H1 (cell line): ENCODE measurements at regions not wholly inside any gene's neighbourhood (a gene's known extent, or its start where the extent isn't known, plus 50 kb on each side); places are given as distances from the start of the nearest gene placed in this dataset.
A peak's percentile ranks its signal among the peaks of the same experiment; 100 is the strongest.

ENCODE experiments used
- CTCF ChIA-PET: fragments of 300-600 bp; sonication (Branson Sonifier 250); formaldehyde crosslinking; loops from one replicate; lab custom pipeline; 2021; ENCODE audit not compliant: partially characterized antibody; lab: Charles Lee
- POLR2A ChIA-PET: fragments of 300-600 bp; sonication (Branson Sonifier 250); formaldehyde crosslinking; loops from one replicate; lab custom pipeline; 2021; ENCODE audit warnings: inconsistent platforms; ENCODE audit not compliant: partially characterized antibody; lab: Charles Lee
- DNase-seq, 2 experiments: peaks; one replicate each; pipeline versions ENCODE4 v3.0.0 to v3.0.0-alpha.2; 2010 to 2022; ENCODE audit warnings: low spot score in 2 of 2, low read depth in 1 of 2, mixed read lengths in 1 of 2
- FAIRE-seq: peaks from 2 replicates; lab custom pipeline; 2011; peaks lifted over from hg19 to GRCh38; lab: Jason Lieb, UNC
- H2AFZ ChIP-seq: 2 replicates; pipeline ENCODE4 v1.8.1; 2012; ENCODE audit warnings: low read length, inconsistent platforms
- H2AK5ac ChIP-seq: 2 replicates; pipeline ENCODE4 v1.6.1; 2013; ENCODE audit warnings: low read depth, low read length
- H2BK120ac ChIP-seq: replicated peaks from 2 replicates; pipeline ENCODE3; 2013; ENCODE audit warnings: low read depth, low read length, inconsistent platforms
- H2BK12ac ChIP-seq: 2 replicates; pipeline ENCODE4 v1.6.1; 2013; ENCODE audit warnings: low read depth, low read length
- H2BK15ac ChIP-seq: 2 replicates; pipeline ENCODE4 v1.6.1; 2013; ENCODE audit warnings: low read length
- H2BK20ac ChIP-seq: 2 replicates; pipeline ENCODE4 v1.6.1; 2013; ENCODE audit warnings: low read length
- H2BK5ac ChIP-seq: 2 replicates; pipeline ENCODE4 v1.6.1; 2013; ENCODE audit warnings: low read depth, low read length
- H3K14ac ChIP-seq: 2 replicates; pipeline ENCODE4 v1.6.1; 2013; ENCODE audit warnings: inconsistent platforms; ENCODE audit not compliant: insufficient read length
- H3K18ac ChIP-seq: 2 replicates; pipeline ENCODE4 v1.6.1; 2013; ENCODE audit warnings: low read length; ENCODE audit errors: extremely low read depth
- H3K23ac ChIP-seq: 2 replicates; pipeline ENCODE4 v1.6.1; 2013; ENCODE audit warnings: inconsistent platforms; ENCODE audit not compliant: insufficient read length
- H3K23me2 ChIP-seq: 2 replicates; pipeline ENCODE4 v1.6.1; 2013; ENCODE audit warnings: low read depth, low read length
- H3K27ac ChIP-seq: 2 replicates; pipeline ENCODE4 v1.6.1; 2011; ENCODE audit warnings: low read depth, low read length, inconsistent platforms
- H3K27me3 ChIP-seq, 4 experiments: replicated peaks in 1 of 4; 1 replicate in 1 of 4; 2 replicates in 3 of 4; pipeline versions ENCODE4 v1.6.1 to v1.8.1; 2011 to 2013; ENCODE audit warnings: low read length in 3 of 4, mild to moderate bottlenecking in 3 of 4, inconsistent platforms in 2 of 4, mixed read lengths in 2 of 4, moderate library complexity in 1 of 4; ENCODE audit not compliant: control insufficient read depth in 3 of 4, insufficient read depth in 3 of 4; ENCODE audit errors: extremely low read depth in 1 of 4
- H3K36me3 ChIP-seq, 4 experiments: 2 replicates each; pipeline versions ENCODE4 v1.6.1 to v1.8.1; 2011 to 2013; ENCODE audit warnings: mild to moderate bottlenecking in 4 of 4, low read length in 3 of 4, moderate library complexity in 2 of 4, control low read depth in 1 of 4, inconsistent platforms in 1 of 4; ENCODE audit not compliant: insufficient read depth in 4 of 4, control insufficient read depth in 2 of 4
- H3K4ac ChIP-seq: replicated peaks from 2 replicates; pipeline ENCODE3; 2013; ENCODE audit warnings: low read length, low read depth, mixed read lengths, inconsistent platforms; ENCODE audit not compliant: insufficient read length
- H3K4me1 ChIP-seq, 4 experiments: replicated peaks in 1 of 4; 1 replicate in 1 of 4; 2 replicates in 3 of 4; pipeline versions ENCODE4 v1.6.1 to v1.8.1; 2011 to 2013; ENCODE audit warnings: low read length in 3 of 4, inconsistent platforms in 2 of 4, mixed read lengths in 1 of 4; ENCODE audit not compliant: insufficient read depth in 4 of 4, control insufficient read depth in 3 of 4
- H3K4me2 ChIP-seq, 2 experiments: 2 replicates each; pipeline versions ENCODE4 v1.6.1 to v1.8.1; 2011 to 2013; ENCODE audit warnings: low read depth in 2 of 2, low read length in 2 of 2, control low read depth in 1 of 2, inconsistent platforms in 1 of 2, mild to moderate bottlenecking in 1 of 2; ENCODE audit not compliant: insufficient read depth in 1 of 2
- H3K4me3 ChIP-seq, 4 experiments: fragments of 200-600, 300-600 bp in 1 of 4; sonication (generic), shearing (Covaris generic), sonication (Bioruptor Twin) in 1 of 4; 2 replicates each; pipeline versions ENCODE4 v1.5.1 to v1.8.1; 2011 to 2016; ENCODE audit warnings: low read length in 4 of 4, low read depth in 3 of 4, control low read depth in 2 of 4, inconsistent platforms in 2 of 4, mild to moderate bottlenecking in 2 of 4, mixed read lengths in 1 of 4, moderate library complexity in 1 of 4; ENCODE audit not compliant: insufficient read depth in 2 of 4; ENCODE audit errors: extremely low read depth in 1 of 4
- H3K56ac ChIP-seq: replicated peaks from 2 replicates; pipeline ENCODE3; 2013; ENCODE audit warnings: low read depth, mild to moderate bottlenecking, mixed read lengths, low read length, inconsistent platforms; ENCODE audit not compliant: insufficient read length
- H3K79me1 ChIP-seq: 2 replicates; pipeline ENCODE4 v1.6.1; 2013; ENCODE audit warnings: low read depth, low read length, control low read depth
- H3K79me2 ChIP-seq, 2 experiments: 2 replicates each; pipeline versions ENCODE4 v1.6.1 to v1.8.1; 2012 to 2013; ENCODE audit warnings: low read length in 2 of 2, mild to moderate bottlenecking in 2 of 2, inconsistent platforms in 1 of 2; ENCODE audit not compliant: insufficient read depth in 2 of 2, control insufficient read depth in 1 of 2
- H3K9ac ChIP-seq, 4 experiments: replicated peaks in 1 of 4; 1 replicate in 1 of 4; 2 replicates in 3 of 4; pipeline versions ENCODE4 v1.6.1 to v1.8.1; 2011 to 2013; ENCODE audit warnings: low read depth in 3 of 4, low read length in 3 of 4, control low read depth in 2 of 4, mild to moderate bottlenecking in 2 of 4, moderate library complexity in 2 of 4, inconsistent platforms in 1 of 4; ENCODE audit errors: extremely low read depth in 1 of 4
- H3K9me3 ChIP-seq, 2 experiments: 2 replicates each; pipeline versions ENCODE4 v1.6.1 to v1.8.1; 2012 to 2013; ENCODE audit warnings: mild to moderate bottlenecking in 2 of 2, moderate library complexity in 2 of 2, control low read depth in 1 of 2, inconsistent platforms in 1 of 2, low read depth in 1 of 2, low read length in 1 of 2, mixed read lengths in 1 of 2; ENCODE audit not compliant: insufficient read depth in 2 of 2
- H4K20me1 ChIP-seq, 2 experiments: replicated peaks in 1 of 2; 2 replicates each; pipeline versions ENCODE3 to v1.8.1; 2011 to 2013; ENCODE audit warnings: inconsistent platforms in 2 of 2, low read length in 2 of 2, mild to moderate bottlenecking in 1 of 2; ENCODE audit not compliant: insufficient read depth in 2 of 2, control insufficient read depth in 1 of 2
- H4K5ac ChIP-seq: 2 replicates; pipeline ENCODE4 v1.6.1; 2013; ENCODE audit warnings: low read length, low read depth, mixed read lengths, inconsistent platforms; ENCODE audit not compliant: insufficient read length
- H4K8ac ChIP-seq: 2 replicates; pipeline ENCODE4 v1.8.0; 2013; ENCODE audit warnings: mild to moderate bottlenecking, moderate library complexity, low read length, inconsistent platforms; ENCODE audit not compliant: insufficient read depth; ENCODE audit errors: extremely low read depth
- H4K91ac ChIP-seq: replicated peaks from 2 replicates; pipeline ENCODE3; 2013; ENCODE audit warnings: low read length, mixed read lengths, inconsistent platforms; ENCODE audit not compliant: insufficient read length
- WGBS, 2 experiments: shearing (Covaris generic) in 1 of 2; methylation state at CpG; one replicate each; pipeline versions ENCODE4 v1.1.6 to v1.1.7; 2013 to 2015; ENCODE audit warnings: low lambda C conversion rate in 2 of 2, mixed read lengths in 2 of 2, inconsistent platforms in 1 of 2, low coverage in 1 of 2, missing lambda C conversion rate in 1 of 2; ENCODE audit not compliant: insufficient replicate concordance in 2 of 2, insufficient coverage in 1 of 2, insufficient read length in 1 of 2; ENCODE audit errors: extremely low coverage in 1 of 2, missing lambda C conversion rate in 1 of 2; 5-methylcytosine and 5-hydroxymethylcytosine counted together

GRCh38 chr4:7118013-7118832 is 50.4 kb upstream of the GRPEL1 start:
- no peak overlapping the region for H3K9ac ChIP-seq
- no peak overlapping the region for H2BK15ac ChIP-seq
- no peaks in the 10 kb centered on the region for H3K79me2 ChIP-seq
- H3K23me2 ChIP-seq = peaks cover 10% of the 10 kb centered on the region; the same call in 1 of the 2 replicates
- WGBS, 2 experiments = 91 to 100% methylated on average over 2 of the region's 2 CpGs
- no peak overlapping the region for H3K4me2 ChIP-seq
- H3K4me1 ChIP-seq = no peaks in the 10 kb centered on the region
- DNase-seq = no peak
- no peak overlapping the region for H3K23ac ChIP-seq
- CTCF ChIA-PET = interaction anchor here (1.8 kb wide), 1 partner anchor 10 kb away, joined by 5 read pairs; no protein-coding TSS in a partner anchor
- H2BK120ac ChIP-seq = no peak overlapping the region
- no peak overlapping the region for H4K8ac ChIP-seq
- H3K79me1 ChIP-seq = no peaks in the 10 kb centered on the region
- H4K91ac ChIP-seq = no peak overlapping the region
- no peak overlapping the region for H2BK12ac ChIP-seq
- no peak overlapping the region for H2AFZ ChIP-seq
- H2BK5ac ChIP-seq = no peak overlapping the region
- no peak overlapping the region for H3K27ac ChIP-seq
- H3K56ac ChIP-seq = peak overlapping the region; percentile 69
- no peak overlapping the region for H3K14ac ChIP-seq
- no peak overlapping the region for H3K4me3 ChIP-seq
- H3K9me3 ChIP-seq = no peaks in the 10 kb centered on the region; a peak in 1 of 4 replicates
- no peak overlapping the region for H2BK20ac ChIP-seq
- no peak overlapping the region; the same call in 1 of the 2 replicates for H2AK5ac ChIP-seq
- no peak overlapping the region for H3K4ac ChIP-seq
- H3K27me3 ChIP-seq = no peaks in the 10 kb centered on the region; a peak in 1 of 7 replicates
- no peak overlapping the region for H4K5ac ChIP-seq
- no peak for FAIRE-seq
- POLR2A ChIA-PET = no interaction called here
- no peak overlapping the region for H3K18ac ChIP-seq
- peaks cover 0 to 6% of the 10 kb centered on the region in 2 experiments for H4K20me1 ChIP-seq
- no peaks in the 10 kb centered on the region for H3K36me3 ChIP-seq
